ENCODE measurements at regions not wholly inside any gene's neighbourhood (a gene's known extent, or its start where the extent isn't known, plus 50 kb on each side); places are given as distances from the start of the nearest gene placed in this dataset.

GRCh38 chr6:142005021-142005420 is 127.7 kb upstream of the GJE1 start:
- H3K27me3 Mint-ChIP-seq (ENCODE audit: unreplicated experiment), result no peaks in the 10 kb centered on the region
- peaks cover 2% of the 10 kb centered on the region for H3K9me3 Mint-ChIP-seq (ENCODE audit: unreplicated experiment)
- DNase-seq, result no peak
- no peak for TF ChIP-seq CTCF (IDR thresholded peaks at IDR 0.05; ENCODE audit: partially characterized antibody, unreplicated experiment)
- no peaks in the 10 kb centered on the region for H3K4me1 Mint-ChIP-seq (ENCODE audit: low read depth, unreplicated experiment)
- no peak overlapping the region for H3K4me3 Mint-ChIP-seq (ENCODE audit: unreplicated experiment)
- H3K36me3 Mint-ChIP-seq (ENCODE audit: unreplicated experiment), result no peaks in the 10 kb centered on the region
- no peak overlapping the region for H3K27ac Mint-ChIP-seq (ENCODE audit: unreplicated experiment)

GRCh38 chr6:142002825-142003405 is 129.8 kb upstream of the GJE1 start:
- Mint-ChIP-seq H3K27ac (ENCODE audit: unreplicated experiment) (no peak overlapping the region), H3K36me3 (ENCODE audit: unreplicated experiment) (no peaks in the 10 kb centered on the region), H3K9me3 (ENCODE audit: unreplicated experiment) (peaks cover 3% of the 10 kb centered on the region), H3K27me3 (ENCODE audit: unreplicated experiment) (no peaks in the 10 kb centered on the region), H3K4me1 (ENCODE audit: low read depth, unreplicated experiment) (no peaks in the 10 kb centered on the region), H3K4me3 (ENCODE audit: unreplicated experiment) (no peak overlapping the region)
- no peak for TF ChIP-seq CTCF (IDR thresholded peaks at IDR 0.05; ENCODE audit: partially characterized antibody, unreplicated experiment)
- no peak for DNase-seq

GRCh38 chr6:141996823-141997222 is 135.9 kb upstream of the GJE1 start:
- H3K27ac Mint-ChIP-seq (ENCODE audit: unreplicated experiment), result no peak overlapping the region
- H3K9me3 Mint-ChIP-seq (ENCODE audit: unreplicated experiment), result peaks cover 8% of the 10 kb centered on the region
- H3K27me3 Mint-ChIP-seq (ENCODE audit: unreplicated experiment), result no peaks in the 10 kb centered on the region
- H3K4me1 Mint-ChIP-seq (ENCODE audit: low read depth, unreplicated experiment), result no peaks in the 10 kb centered on the region
- no peak for DNase-seq
- H3K36me3 Mint-ChIP-seq (ENCODE audit: unreplicated experiment), result peaks cover 5% of the 10 kb centered on the region
- TF ChIP-seq CTCF (IDR thresholded peaks at IDR 0.05; ENCODE audit: partially characterized antibody, unreplicated experiment), result no peak
- H3K4me3 Mint-ChIP-seq (ENCODE audit: unreplicated experiment), result no peak overlapping the region

- H3K4me3 Mint-ChIP-seq (ENCODE audit: unreplicated experiment), result no peak overlapping the region
- TF ChIP-seq CTCF (IDR thresholded peaks at IDR 0.05; ENCODE audit: partially characterized antibody, unreplicated experiment), result no peak
- peaks cover 5% of the 10 kb centered on the region for H3K36me3 Mint-ChIP-seq (ENCODE audit: unreplicated experiment)
- H3K27ac Mint-ChIP-seq (ENCODE audit: unreplicated experiment), result no peak overlapping the region
- no peaks in the 10 kb centered on the region for H3K27me3 Mint-ChIP-seq (ENCODE audit: unreplicated experiment)
- peaks cover 5% of the 10 kb centered on the region for H3K9me3 Mint-ChIP-seq (ENCODE audit: unreplicated experiment)
- no peaks in the 10 kb centered on the region for H3K4me1 Mint-ChIP-seq (ENCODE audit: low read depth, unreplicated experiment)
- DNase-seq, result no peak
Measured at GRCh38 chr6:141992109-141992508, 140.6 kb upstream of the GJE1 start.

GRCh38 chr6:141990840-141991239 is 141.9 kb upstream of the GJE1 start:
- TF ChIP-seq CTCF (IDR thresholded peaks at IDR 0.05; ENCODE audit: partially characterized antibody, unreplicated experiment), result no peak
- Mint-ChIP-seq H3K4me1 (ENCODE audit: low read depth, unreplicated experiment) (no peaks in the 10 kb centered on the region), H3K36me3 (ENCODE audit: unreplicated experiment) (peaks cover 5% of the 10 kb centered on the region), H3K9me3 (ENCODE audit: unreplicated experiment) (peaks cover 5% of the 10 kb centered on the region), H3K27me3 (ENCODE audit: unreplicated experiment) (no peaks in the 10 kb centered on the region), H3K4me3 (ENCODE audit: unreplicated experiment) (no peak overlapping the region), H3K27ac (ENCODE audit: unreplicated experiment) (no peak overlapping the region)
- DNase-seq, result no peak

All from glutamatergic neuron (in vitro differentiated cells).